Tibial artery (tissue), 4 donors: ENCODE measurements at regions not wholly inside any gene's neighbourhood (a gene's known extent, or its start where the extent isn't known, plus 50 kb on each side); places are given as distances from the start of the nearest gene placed in this dataset.
A peak's percentile ranks its signal among the peaks of the same experiment; 100 is the strongest.

Experiments used
- DNase-seq, 2 donors: peaks; one replicate each; pipeline ENCODE4 v3.0.0-alpha.2; 2019
- H3K27ac ChIP-seq, 2 donors: fragments of 200-600 bp; sonication (generic) in 1 of 2; 1 replicate in 1 of 2; 2 replicates in 1 of 2; pipeline ENCODE4 v1.5.1; 2018 to 2019; ENCODE audit warnings: mild to moderate bottlenecking in 1 of 2
- H3K27me3 ChIP-seq, 2 donors: fragments of 200-600 bp; sonication (generic) in 1 of 2; one replicate each; pipeline versions ENCODE4 v1.5.1 to v1.6.0; 2016 to 2019
- H3K36me3 ChIP-seq, 3 donors: fragments of 200-600 bp; sonication (generic) in 2 of 3; one replicate each; pipeline ENCODE4 v1.5.1; 2016 to 2019; ENCODE audit warnings: mild to moderate bottlenecking in 2 of 3
- H3K4me1 ChIP-seq, 4 donors: fragments of 200-600 bp; sonication (generic) in 2 of 4; 1 replicate in 3 of 4; 2 replicates in 1 of 4; pipeline ENCODE4 v1.5.1; 2016 to 2019
- H3K4me3 ChIP-seq, 2 donors: fragments of 200-600 bp; sonication (generic) in 1 of 2; 1 replicate in 1 of 2; 2 replicates in 1 of 2; pipeline ENCODE4 v1.5.1; 2018 to 2019; ENCODE audit warnings: mild to moderate bottlenecking in 2 of 2
- H3K9me3 ChIP-seq, 3 donors: fragments of 200-600 bp; sonication (generic) in 1 of 3; one replicate each; pipeline ENCODE4 v1.5.1; 2016 to 2019
- CTCF ChIP-seq, 2 experiments: fragments of 200-600 bp in 1 of 2; fragments of 450-650 bp in 1 of 2; IDR thresholded peaks; one replicate each; pipeline ENCODE4 v1.5.1; 2017 to 2019; ENCODE audit warnings: antibody characterized with exemption in 2 of 2, mild to moderate bottlenecking in 1 of 2, moderate library complexity in 1 of 2
- intact Hi-C: fragments of 100-400 bp; cut with DNase I; formaldehyde crosslinking; loops from one replicate; pipeline ENCODE4 v1.15.0; 2023; ENCODE audit warnings: low total_unique reads

DNA sequence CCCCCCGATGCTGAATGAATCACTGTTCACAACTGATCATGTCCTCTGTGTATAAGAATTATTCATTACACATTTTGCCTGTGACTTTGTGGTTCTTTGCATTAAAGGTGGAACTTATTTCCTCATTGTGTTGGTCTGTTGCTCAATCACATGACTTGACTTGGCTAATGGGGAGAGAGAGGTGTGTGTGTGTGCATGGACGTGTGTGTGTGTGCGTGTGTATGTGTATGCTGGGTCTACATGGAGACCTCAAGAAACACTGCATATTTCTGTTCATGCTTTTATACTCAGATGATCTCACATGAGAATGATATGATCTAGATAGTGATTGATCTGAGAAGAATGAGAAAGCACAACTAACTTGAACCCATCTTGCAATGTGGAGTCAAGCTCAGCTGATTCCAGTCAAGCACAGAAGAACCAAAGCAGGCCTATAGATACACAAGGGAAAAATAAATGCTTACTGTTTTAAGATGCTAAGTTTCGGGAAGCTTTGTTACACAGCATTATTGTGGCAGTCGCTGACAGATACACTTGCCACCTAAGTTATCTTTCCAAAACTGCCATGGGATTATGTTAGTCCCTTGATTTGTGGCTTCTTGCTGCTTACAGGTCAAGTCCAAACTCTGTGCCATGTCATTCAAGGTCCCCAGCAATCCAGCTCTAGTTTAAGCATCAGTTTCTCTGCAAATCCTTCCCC lies 167.9 kb upstream of the ZFHX3 start:
- no peak for TF ChIP-seq CTCF (IDR thresholded peaks at IDR 0.05)
- H3K27me3 ChIP-seq: no peaks in the 10 kb centered on the region
- no peaks in the 10 kb centered on the region for H3K36me3 ChIP-seq
- H3K4me3 ChIP-seq: no peak overlapping the region
- H3K9me3 ChIP-seq: no peaks in the 10 kb centered on the region
- H3K4me1 ChIP-seq: peaks cover 0 to 44% (median 31%) of the 10 kb centered on the region in 4 donors
- DNase-seq: no peak
- intact Hi-C loops: no loop called here
- peak overlapping the region; percentile 47 to 74 for H3K27ac ChIP-seq

DNA sequence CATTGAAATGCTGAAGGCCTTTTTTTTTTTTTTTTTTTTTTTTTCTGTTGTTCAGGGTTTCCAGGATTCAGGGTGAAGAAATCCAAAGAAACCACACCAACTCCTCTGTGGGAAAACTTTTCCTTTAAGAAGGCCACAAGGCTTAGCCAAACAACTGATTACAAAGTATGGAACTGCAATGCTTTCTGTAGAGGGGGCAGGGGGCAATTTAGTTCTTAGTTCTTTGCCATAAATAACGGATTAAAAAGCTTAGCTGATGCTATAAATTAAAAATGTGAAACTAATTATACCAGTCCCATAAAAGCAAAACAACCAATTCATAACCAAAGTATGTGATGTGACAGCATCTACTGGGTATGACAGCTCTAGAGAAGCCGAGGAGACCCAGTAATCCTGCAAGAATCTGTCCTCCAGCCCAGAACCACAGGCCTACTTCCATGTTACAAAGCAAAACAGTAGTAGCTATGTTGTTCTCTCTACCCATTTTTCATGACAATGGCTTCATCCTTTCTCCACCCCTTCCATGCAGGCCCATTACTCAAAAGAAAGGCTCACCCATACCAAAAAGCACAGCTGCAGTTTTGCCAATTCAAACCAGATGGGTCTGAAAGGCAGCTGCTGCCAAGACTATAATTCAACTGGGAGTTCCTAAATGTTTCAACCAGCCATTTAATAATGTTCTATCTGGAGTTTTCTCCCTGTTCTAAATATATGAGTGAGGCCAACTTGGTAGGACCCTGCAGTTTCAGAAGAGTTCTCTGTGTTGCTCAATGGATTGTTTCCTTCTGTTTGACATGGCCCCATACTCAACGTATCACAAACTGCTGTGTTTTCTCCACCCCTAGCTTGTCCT lies 167.1 kb upstream of the ZFHX3 start:
- Histone ChIP-seq H3K4me3 (no peak overlapping the region), H3K36me3 (no peaks in the 10 kb centered on the region), H3K27me3 (no peaks in the 10 kb centered on the region), H3K27ac (peak overlapping the region; percentile 47 to 74), H3K4me1 (peaks cover 0 to 44% (median 31%) of the 10 kb centered on the region in 4 donors), H3K9me3 (no peaks in the 10 kb centered on the region)
- peak in 1 of 2 donors; percentile 39 for DNase-seq
- intact Hi-C loops: no loop called here
- no peak for TF ChIP-seq CTCF (IDR thresholded peaks at IDR 0.05)

DNA sequence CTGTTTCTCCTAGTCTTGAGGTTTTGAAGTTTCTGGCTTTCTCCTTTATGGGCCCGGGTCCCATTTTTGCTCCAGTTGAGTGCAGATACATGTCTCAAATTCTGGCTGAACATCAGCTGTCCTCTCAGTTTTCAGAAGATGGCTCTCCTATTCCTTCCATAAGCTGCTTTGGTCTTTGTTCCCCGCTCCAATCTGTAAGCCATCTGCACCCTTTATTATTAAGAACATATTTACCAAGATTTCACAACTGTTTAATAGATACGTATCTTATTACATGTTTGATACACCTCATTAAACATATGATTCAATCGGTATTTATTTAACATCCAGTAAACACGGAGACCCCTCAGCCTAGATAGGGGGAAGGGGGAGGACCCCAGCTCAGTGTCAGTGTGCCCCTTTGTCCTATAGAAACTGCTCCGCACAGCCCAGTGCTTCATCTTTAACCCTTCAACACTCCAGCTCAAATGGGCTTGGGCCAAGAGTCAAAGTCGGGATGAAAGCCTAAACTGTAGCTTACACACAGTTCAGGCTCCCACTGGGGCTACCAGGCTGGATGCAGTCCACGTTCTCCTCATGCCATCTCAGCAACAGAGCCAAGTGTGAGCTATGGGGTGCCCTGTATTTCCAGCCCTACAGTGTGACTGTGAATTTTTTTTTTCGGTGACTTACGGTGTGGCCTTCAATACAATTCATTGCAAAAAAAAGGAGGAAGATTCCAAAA lies 166.0 kb upstream of the ZFHX3 start:
- H3K4me1 ChIP-seq: peaks cover 0 to 44% (median 31%) of the 10 kb centered on the region in 4 donors
- H3K4me3 ChIP-seq: no peak overlapping the region
- intact Hi-C loops: no loop called here
- no peak for TF ChIP-seq CTCF (IDR thresholded peaks at IDR 0.05)
- H3K36me3 ChIP-seq: no peaks in the 10 kb centered on the region
- no peaks in the 10 kb centered on the region for H3K9me3 ChIP-seq
- peak overlapping the region; percentile 47 to 74 for H3K27ac ChIP-seq
- H3K27me3 ChIP-seq: no peaks in the 10 kb centered on the region
- DNase-seq: no peak

- Histone ChIP-seq H3K27ac (no peak overlapping the region), H3K4me3 (no peak overlapping the region), H3K27me3 (no peaks in the 10 kb centered on the region), H3K4me1 (peaks cover 0 to 38% (median 27%) of the 10 kb centered on the region in 4 donors), H3K36me3 (no peaks in the 10 kb centered on the region), H3K9me3 (no peaks in the 10 kb centered on the region)
- DNase-seq: no peak
- no peak for TF ChIP-seq CTCF (IDR thresholded peaks at IDR 0.05)
- intact Hi-C loops: no loop called here
Observed at GRCh38 chr16:73212431-73212830, 164.5 kb upstream of the ZFHX3 start.

DNA sequence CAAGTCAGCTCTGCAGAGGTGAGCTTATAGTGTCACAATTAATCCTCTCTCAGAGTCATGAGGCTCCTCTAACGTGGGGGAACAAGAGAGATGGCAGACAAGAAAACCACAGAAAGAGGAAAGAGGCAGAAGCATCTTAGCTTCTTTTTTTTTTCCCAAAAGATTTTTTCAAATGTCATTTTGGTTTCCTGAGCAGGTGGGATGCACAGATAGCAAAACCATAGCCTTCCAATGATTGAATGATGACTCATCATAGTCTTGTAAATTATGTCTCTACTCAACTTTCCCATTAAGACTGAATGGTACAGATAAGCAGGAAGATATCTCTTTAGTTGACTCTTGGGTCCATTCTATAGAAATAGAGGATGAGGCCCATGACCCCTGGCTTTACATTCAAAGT lies 162.8 kb upstream of the ZFHX3 start:
- intact Hi-C loops: no loop called here
- no peaks in the 10 kb centered on the region for H3K36me3 ChIP-seq
- no peak overlapping the region for H3K27ac ChIP-seq
- H3K27me3 ChIP-seq: no peaks in the 10 kb centered on the region
- no peaks in the 10 kb centered on the region for H3K9me3 ChIP-seq
- DNase-seq: no peak
- H3K4me3 ChIP-seq: no peak overlapping the region
- H3K4me1 ChIP-seq: peaks cover 0 to 20% (median 12%) of the 10 kb centered on the region in 4 donors
- no peak for TF ChIP-seq CTCF (IDR thresholded peaks at IDR 0.05)
